Fibroblast of lung (primary cell): ENCODE measurements at regions not wholly inside any gene's neighbourhood (a gene's known extent, or its start where the extent isn't known, plus 50 kb on each side); places are given as distances from the start of the nearest gene placed in this dataset.
A peak's percentile ranks its signal among the peaks of the same experiment; 100 is the strongest.

Experiments
- DNase-seq, 2 donors: peaks; one replicate each; pipeline versions ENCODE4 v3.0.0 to v3.0.0-alpha.2; 2010; ENCODE audit warnings: low read depth in 2 of 2
- H2AFZ ChIP-seq: 2 replicates; pipeline ENCODE4 v1.5.1; 2012; ENCODE audit warnings: low read length, control low read depth, inconsistent platforms
- H3K27ac ChIP-seq: 2 replicates; pipeline ENCODE4 v1.5.1; 2011; ENCODE audit warnings: low read length, control low read depth; ENCODE audit not compliant: insufficient read depth
- H3K27me3 ChIP-seq: 2 replicates; pipeline ENCODE4 v1.5.1; 2011; ENCODE audit warnings: mild to moderate bottlenecking, low read length; ENCODE audit not compliant: control insufficient read depth, insufficient read depth
- H3K36me3 ChIP-seq: 2 replicates; pipeline ENCODE4 v1.5.1; 2011; ENCODE audit warnings: low read length; ENCODE audit not compliant: control insufficient read depth, insufficient read depth
- H3K4me1 ChIP-seq: 2 replicates; pipeline ENCODE4 v1.5.1; 2011; ENCODE audit warnings: low read length; ENCODE audit not compliant: control insufficient read depth, insufficient read depth; ENCODE audit errors: extremely low read depth
- H3K4me2 ChIP-seq: 2 replicates; pipeline ENCODE4 v1.5.1; 2011; ENCODE audit warnings: low read length, control low read depth; ENCODE audit not compliant: insufficient read depth; ENCODE audit errors: extremely low read depth
- H3K4me3 ChIP-seq, 4 experiments: fragments of 200-600 bp in 1 of 4; sonication (generic) in 1 of 4; replicated peaks in 1 of 4; 2 replicates each; pipeline ENCODE4 v1.5.1; 2011 to 2016; ENCODE audit warnings: low read length in 4 of 4, low read depth in 3 of 4, mild to moderate bottlenecking in 3 of 4, control low read depth in 2 of 4, inconsistent platforms in 1 of 4, mixed read lengths in 1 of 4; ENCODE audit not compliant: insufficient read depth in 1 of 4; ENCODE audit errors: control extremely low read depth in 1 of 4
- H3K79me2 ChIP-seq: 2 replicates; pipeline ENCODE4 v1.5.1; 2012; ENCODE audit warnings: mild to moderate bottlenecking, low read length, inconsistent platforms; ENCODE audit not compliant: control insufficient read depth, insufficient read depth
- H3K9ac ChIP-seq: 2 replicates; pipeline ENCODE4 v1.5.1; 2011; ENCODE audit warnings: mild to moderate bottlenecking, low read length, control low read depth; ENCODE audit not compliant: insufficient read depth
- H3K9me3 ChIP-seq: 2 replicates; pipeline ENCODE4 v1.5.1; 2012; ENCODE audit warnings: low read depth, low read length; ENCODE audit not compliant: control insufficient read depth, insufficient read depth
- H4K20me1 ChIP-seq: 2 replicates; pipeline ENCODE4 v1.5.1; 2011; ENCODE audit warnings: low read length; ENCODE audit not compliant: control insufficient read depth, insufficient read depth; ENCODE audit errors: extremely low read depth
- CTCF ChIP-seq, 2 donors: IDR thresholded peaks in 1 of 2; conservative IDR thresholded peaks in 1 of 2; 1 replicate in 1 of 2; 2 replicates in 1 of 2; pipeline ENCODE4 v1.5.1; 2011 to 2012; ENCODE audit warnings: low read length in 2 of 2, control low read depth in 1 of 2, inconsistent platforms in 1 of 2, low read depth in 1 of 2, mild to moderate bottlenecking in 1 of 2
- EZH2 ChIP-seq: IDR thresholded peaks from 2 replicates; pipeline ENCODE4 v1.5.1; 2012; ENCODE audit warnings: low read length, control low read depth, mild to moderate bottlenecking; ENCODE audit errors: missing control alignments

GRCh38 chr1:170470121-170470520 lies 61.8 kb upstream of the GORAB start:
- no peak overlapping the region for H2AFZ ChIP-seq
- TF ChIP-seq CTCF (conservative IDR thresholded peaks at IDR 0.05 in 1 of 2, IDR thresholded peaks at IDR 0.05 in 1 of 2; ENCODE audit: low read depth in 1 of 2, low read length in 2 of 2) (no peak), EZH2 (no peak)
- no peak overlapping the region for H3K4me3 ChIP-seq
- no peaks in the 10 kb centered on the region for H4K20me1 ChIP-seq
- H3K36me3 ChIP-seq = no peaks in the 10 kb centered on the region
- no peaks in the 10 kb centered on the region for H3K4me1 ChIP-seq
- no peak overlapping the region for H3K4me2 ChIP-seq
- no peaks in the 10 kb centered on the region for H3K27me3 ChIP-seq
- no peak overlapping the region for H3K27ac ChIP-seq
- DNase-seq = no peak
- no peak overlapping the region for H3K9ac ChIP-seq
- no peaks in the 10 kb centered on the region for H3K9me3 ChIP-seq
- H3K79me2 ChIP-seq = no peaks in the 10 kb centered on the region

GRCh38 chr1:170471398-170472053 lies 60.4 kb upstream of the GORAB start:
- H3K4me3 ChIP-seq = no peak overlapping the region
- H3K4me1 ChIP-seq = no peaks in the 10 kb centered on the region
- H3K9me3 ChIP-seq = no peaks in the 10 kb centered on the region
- no peaks in the 10 kb centered on the region for H3K36me3 ChIP-seq
- H3K27me3 ChIP-seq = no peaks in the 10 kb centered on the region
- TF ChIP-seq EZH2 = no peak
- TF ChIP-seq CTCF (conservative IDR thresholded peaks at IDR 0.05 in 1 of 2, IDR thresholded peaks at IDR 0.05 in 1 of 2; ENCODE audit: low read depth in 1 of 2, low read length in 2 of 2) = no peak
- H2AFZ ChIP-seq = no peak overlapping the region
- no peak overlapping the region for H3K9ac ChIP-seq
- no peak overlapping the region for H3K27ac ChIP-seq
- H3K4me2 ChIP-seq = no peak overlapping the region
- no peaks in the 10 kb centered on the region for H4K20me1 ChIP-seq
- H3K79me2 ChIP-seq = no peaks in the 10 kb centered on the region
- peak in 1 of 2 donors; percentile 56 for DNase-seq

- no peak overlapping the region for H3K9ac ChIP-seq
- H3K79me2 ChIP-seq = no peaks in the 10 kb centered on the region
- H3K4me3 ChIP-seq = no peak overlapping the region
- H3K27ac ChIP-seq = no peak overlapping the region
- no peaks in the 10 kb centered on the region for H3K4me1 ChIP-seq
- no peak for DNase-seq
- no peaks in the 10 kb centered on the region for H4K20me1 ChIP-seq
- no peak overlapping the region for H2AFZ ChIP-seq
- H3K36me3 ChIP-seq = no peaks in the 10 kb centered on the region
- no peak overlapping the region for H3K4me2 ChIP-seq
- H3K27me3 ChIP-seq = no peaks in the 10 kb centered on the region
- H3K9me3 ChIP-seq = no peaks in the 10 kb centered on the region
- no peak for TF ChIP-seq EZH2
- TF ChIP-seq CTCF (conservative IDR thresholded peaks at IDR 0.05 in 1 of 2, IDR thresholded peaks at IDR 0.05 in 1 of 2; ENCODE audit: low read depth in 1 of 2, low read length in 2 of 2) = no peak
Measured at GRCh38 chr1:170481000-170481399, 51.0 kb upstream of the GORAB start.
